HG02571 (cell line): ENCODE measurements at regions not wholly inside any gene's neighbourhood (a gene's known extent, or its start where the extent isn't known, plus 50 kb on each side); places are given as distances from the start of the nearest gene placed in this dataset.

Source experiments
- ATAC-seq: cut with Tn5 transposase; IDR thresholded peaks from one replicate; pipeline ENCODE4 v1.9.1; 2021; ENCODE audit warnings: mild to moderate bottlenecking, moderate library complexity; ENCODE audit not compliant: unreplicated experiment

GRCh38 chr2:207256476-207257207 lies 90.9 kb upstream of the KLF7 start:
- no peak for ATAC-seq

DNA sequence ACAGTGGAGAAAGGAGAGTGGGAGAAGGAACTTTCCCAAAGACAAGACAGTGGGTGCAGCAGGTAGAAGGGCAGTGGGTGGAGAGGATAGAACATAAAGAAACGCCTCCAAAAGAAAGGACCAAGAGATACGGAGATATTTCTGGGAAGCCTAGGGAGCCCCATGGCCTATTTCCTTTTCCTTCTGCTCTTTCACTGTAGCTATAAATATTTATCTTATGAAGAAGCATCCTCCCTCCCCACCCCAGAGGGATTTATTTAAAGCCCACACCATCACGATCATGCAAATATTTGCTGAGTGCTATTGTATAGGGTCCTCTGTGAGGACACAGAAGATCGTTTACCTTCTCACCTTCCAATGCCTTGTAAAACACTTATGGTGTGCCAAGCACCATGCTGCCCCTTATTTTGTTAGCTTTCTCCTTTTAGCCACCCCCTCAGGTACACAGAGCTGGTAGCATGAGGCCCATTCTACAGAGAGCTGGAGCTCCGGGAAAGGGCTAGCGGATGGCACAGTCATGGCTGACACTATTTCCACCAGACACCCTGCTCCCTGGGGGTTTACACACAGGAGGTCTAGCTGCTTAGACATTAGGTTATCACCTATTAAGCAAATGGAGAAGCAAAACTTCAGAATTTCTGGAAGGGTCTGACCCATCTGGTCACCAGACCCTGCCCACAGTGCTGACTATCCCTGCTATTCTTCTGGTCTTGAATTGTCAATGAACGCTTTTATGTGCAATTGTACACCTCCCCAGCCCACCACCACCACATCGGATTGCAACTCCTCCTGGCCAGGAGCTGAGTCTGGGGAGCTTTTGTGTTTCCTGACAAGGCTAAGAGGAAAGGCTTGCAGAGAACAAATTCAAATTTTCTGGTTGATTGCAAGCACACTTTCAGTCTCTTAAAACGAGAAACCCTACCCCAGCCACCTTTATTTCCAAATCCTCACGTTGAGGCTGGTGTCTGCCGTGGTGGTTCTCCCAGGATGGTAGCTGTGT lies 91.8 kb upstream of the KLF7 start:
- ATAC-seq: no peak

GRCh38 chr2:207258263-207258991 lies 92.7 kb upstream of the KLF7 start:
- ATAC-seq: no peak

GRCh38 chr2:207260021-207260420 lies 94.3 kb upstream of the KLF7 start:
- ATAC-seq: no peak

DNA sequence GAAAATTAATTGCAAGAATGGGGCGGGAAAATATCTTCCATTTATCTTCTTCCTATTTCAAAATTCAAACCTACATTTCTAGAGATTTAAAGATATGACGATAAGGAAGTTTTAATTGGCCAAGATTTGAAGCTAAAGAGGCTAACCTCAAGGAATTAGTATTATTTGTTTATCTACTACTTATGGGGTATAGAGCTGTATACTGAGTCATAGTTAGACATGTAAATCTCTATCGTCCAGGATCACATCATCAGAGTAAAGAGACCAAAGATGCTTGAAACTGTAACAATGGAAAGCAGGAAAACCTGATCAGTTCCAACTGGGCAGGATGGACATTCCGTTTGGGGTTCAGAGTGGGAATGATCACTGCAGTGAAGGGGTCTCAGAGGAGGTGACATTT lies 95.2 kb upstream of the KLF7 start:
- ATAC-seq: no peak

GRCh38 chr2:207264310-207264709 lies 98.6 kb upstream of the KLF7 start:
- ATAC-seq: no peak

GRCh38 chr2:207265332-207265731 lies 99.6 kb upstream of the KLF7 start:
- ATAC-seq: no peak

GRCh38 chr2:207265869-207266268 lies 100.1 kb upstream of the KLF7 start:
- ATAC-seq: no peak

GRCh38 chr2:207266648-207267047 lies 100.9 kb upstream of the KLF7 start:
- ATAC-seq: no peak

- ATAC-seq: no peak
These were observed 103.3 kb upstream of the KLF7 start for GRCh38 chr2:207269038-207269437.

DNA sequence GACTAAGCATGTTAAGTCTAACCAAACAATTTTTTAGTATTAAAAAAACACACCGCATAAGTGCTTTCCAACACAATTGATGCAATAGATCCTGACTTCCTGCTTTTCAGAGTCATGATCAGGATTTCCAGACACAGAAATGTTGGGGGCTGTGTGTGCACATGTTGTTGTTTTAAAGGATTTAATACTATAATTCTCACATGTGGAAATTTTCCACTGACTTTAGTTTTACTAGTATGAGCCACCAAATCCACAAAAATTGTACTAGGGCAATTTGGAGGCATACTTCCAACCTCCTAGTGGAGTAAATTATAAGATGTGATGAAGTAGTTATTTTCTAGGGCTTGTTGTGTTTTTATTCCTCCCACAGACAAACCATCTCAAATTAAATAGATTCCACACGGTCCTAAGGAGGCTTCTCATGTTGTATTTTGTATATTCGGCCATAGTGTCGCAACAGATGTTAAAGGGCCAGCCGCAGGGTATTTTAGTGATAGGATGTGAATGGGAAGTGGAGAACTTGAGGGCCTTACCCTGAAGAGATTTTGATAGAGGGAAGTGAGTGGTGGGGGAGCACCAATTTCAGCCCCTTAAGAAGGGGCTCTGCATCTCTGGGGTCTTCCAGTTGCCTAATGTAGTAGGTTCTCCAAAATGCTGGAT lies 108.9 kb upstream of the KLF7 start:
- no peak for ATAC-seq

DNA sequence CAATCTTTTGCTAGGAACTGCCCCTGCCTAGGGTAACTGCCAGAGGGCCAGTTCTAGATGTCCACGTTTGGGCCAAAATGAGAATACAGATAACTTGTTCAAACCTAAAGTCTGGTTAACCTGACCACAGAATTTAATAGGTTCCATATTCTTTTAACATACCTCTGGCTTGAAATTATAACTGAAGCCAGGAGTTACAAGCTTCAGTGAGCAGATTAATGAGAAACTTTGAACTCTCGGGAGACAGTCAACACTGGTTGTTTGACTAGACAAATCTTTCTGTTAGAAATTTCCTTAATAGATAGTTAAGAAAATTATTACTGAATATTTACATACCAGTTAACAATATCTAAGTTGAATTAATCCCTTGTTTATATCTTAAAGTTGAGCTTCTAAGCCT lies 110.0 kb upstream of the KLF7 start:
- no peak for ATAC-seq

- no peak for ATAC-seq
These were observed 110.5 kb upstream of the KLF7 start for GRCh38 chr2:207276248-207276647.

DNA sequence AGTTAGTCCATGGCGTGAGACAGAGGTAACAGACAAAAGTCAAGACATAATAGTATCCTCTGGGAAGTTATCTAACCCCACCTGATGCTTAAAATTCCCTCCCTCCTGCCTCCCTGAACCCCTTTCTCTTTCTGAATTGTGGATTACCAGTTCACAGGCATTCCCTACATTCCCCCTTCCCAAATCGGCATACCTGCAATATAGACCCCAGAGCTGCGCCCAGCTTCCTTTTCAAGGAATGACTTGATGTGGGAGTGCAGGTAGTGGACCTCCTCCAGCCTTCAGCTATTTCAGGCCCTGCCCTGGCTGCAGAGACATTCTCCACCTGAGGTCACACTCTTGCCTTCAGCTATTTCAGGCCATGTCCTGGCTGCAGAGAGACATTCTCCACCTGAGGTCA lies 111.1 kb upstream of the KLF7 start:
- ATAC-seq: no peak

- no peak for ATAC-seq
These were observed 113.8 kb upstream of the KLF7 start for GRCh38 chr2:207279520-207279919.

DNA sequence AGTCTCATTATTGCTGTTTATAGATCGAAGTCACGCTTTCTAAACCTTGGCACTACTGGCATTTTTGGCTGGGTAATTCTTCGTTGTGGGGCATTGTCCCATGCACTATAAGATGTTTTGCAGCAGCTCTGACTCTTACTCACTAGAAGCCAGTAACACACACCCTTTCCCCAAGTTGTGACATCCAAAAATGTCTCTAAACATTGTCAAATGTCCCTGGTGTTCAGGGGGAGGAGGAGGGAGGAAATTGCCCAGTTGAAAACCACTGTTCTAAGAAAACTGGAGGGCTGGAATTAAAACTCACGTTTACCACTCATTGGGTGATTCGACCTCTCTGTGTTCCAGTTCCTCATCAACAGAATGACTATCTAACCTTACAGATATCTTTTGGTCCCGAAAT lies 115.7 kb upstream of the KLF7 start:
- ATAC-seq: no peak

GRCh38 chr2:207282916-207283315 lies 117.2 kb upstream of the KLF7 start:
- ATAC-seq: no peak

- no peak for ATAC-seq
These were observed 117.6 kb upstream of the KLF7 start for GRCh38 chr2:207283356-207283755.

- no peak for ATAC-seq
These were observed 119.1 kb upstream of the KLF7 start for GRCh38 chr2:207284556-207285472.

GRCh38 chr2:207285473-207285815 lies 119.7 kb upstream of the KLF7 start:
- no peak for ATAC-seq
